HEK293 (cell line): ENCODE measurements at regions not wholly inside any gene's neighbourhood (a gene's known extent, or its start where the extent isn't known, plus 50 kb on each side); places are given as distances from the start of the nearest gene placed in this dataset.

ENCODE experiments used
- CTCF ChIA-PET: fragments of 350-600 bp; formaldehyde crosslinking; extraction: SDS; loops from one replicate; lab custom pipeline; 2021; ENCODE audit warnings: antibody characterized with exemption; lab: Yijun Ruan, JAX
- POLR2A ChIA-PET: fragments of 300-600 bp; formaldehyde crosslinking; extraction: SDS; loops from one replicate; lab custom pipeline; 2020; ENCODE audit warnings: antibody characterized with exemption, inconsistent platforms; lab: Yijun Ruan, JAX
- H3K27ac ChIP-seq: fragments of 200-500 bp; sonication (Bioruptor generic); 2 replicates; pipeline ENCODE4 v1.5.1; 2014; ENCODE audit warnings: low read depth, low read length, control low read depth, inconsistent platforms; ENCODE audit errors: extremely low read depth
- H3K36me3 ChIP-seq, 2 experiments: fragments of 200-500 bp in 1 of 2; sonication (Bioruptor generic) in 1 of 2; 1 replicate in 1 of 2; 2 replicates in 1 of 2; pipeline ENCODE4 v1.5.1; 2014 to 2017; ENCODE audit warnings: inconsistent platforms in 2 of 2, low read length in 2 of 2; ENCODE audit not compliant: control insufficient read depth in 2 of 2, insufficient read depth in 1 of 2
- H3K4me1 ChIP-seq: fragments of 200-500 bp; sonication (Bioruptor generic); 2 replicates; pipeline ENCODE4 v1.5.1; 2014; ENCODE audit warnings: mild to moderate bottlenecking, low read length, inconsistent platforms; ENCODE audit not compliant: control insufficient read depth, insufficient read depth
- H3K4me3 ChIP-seq: 2 replicates; pipeline ENCODE4 v1.5.1; 2011; ENCODE audit warnings: low read depth, mild to moderate bottlenecking, control low read depth, low read length, moderate library complexity
- H3K9me3 ChIP-seq: fragments of 200-500 bp; sonication (Bioruptor generic); 2 replicates; pipeline ENCODE4 v1.5.1; 2014; ENCODE audit warnings: low read depth, low read length, inconsistent platforms; ENCODE audit not compliant: control insufficient read depth, insufficient read depth
- GFI1B ChIP-seq: fragments of 450-650 bp; formaldehyde crosslinking; IDR thresholded peaks from 2 replicates; pipeline ENCODE4 v1.5.1; 2016; ENCODE audit warnings: missing biosample characterization, missing genetic modification characterization
- GLIS1 ChIP-seq: fragments of 450-650 bp; formaldehyde crosslinking; IDR thresholded peaks from 2 replicates; pipeline ENCODE4 v1.5.1; 2016; ENCODE audit warnings: missing biosample characterization, missing genetic modification characterization
- HOXD13 ChIP-seq: sonication (generic); formaldehyde crosslinking; IDR thresholded peaks from 2 replicates; pipeline ENCODE4 v1.8.0; 2022; ENCODE audit warnings: missing genetic modification reagents, borderline replicate concordance
- KLF7 ChIP-seq: fragments of 450-650 bp; formaldehyde crosslinking; IDR thresholded peaks from 2 replicates; pipeline ENCODE4 v1.5.1; 2016; ENCODE audit warnings: missing biosample characterization, missing genetic modification characterization, borderline replicate concordance
- KLF9 ChIP-seq: fragments of 450-650 bp; formaldehyde crosslinking; IDR thresholded peaks from 2 replicates; pipeline ENCODE4 v1.5.1; 2016; ENCODE audit warnings: missing biosample characterization, missing genetic modification characterization, low read depth
- OSR2 ChIP-seq: fragments of 450-650 bp; formaldehyde crosslinking; IDR thresholded peaks from 2 replicates; pipeline ENCODE4 v1.5.1; 2016; ENCODE audit warnings: missing biosample characterization, missing genetic modification characterization
- SCRT1 ChIP-seq: fragments of 450-650 bp; formaldehyde crosslinking; IDR thresholded peaks from 2 replicates; pipeline ENCODE4 v1.5.1; 2016; ENCODE audit warnings: missing biosample characterization, missing genetic modification characterization, borderline replicate concordance
- YY2 ChIP-seq: fragments of 450-650 bp; formaldehyde crosslinking; IDR thresholded peaks from 2 replicates; pipeline ENCODE4 v1.5.1; 2016; ENCODE audit warnings: missing biosample characterization, missing genetic modification characterization
- ZBTB48 ChIP-seq: fragments of 450-650 bp; formaldehyde crosslinking; IDR thresholded peaks from 2 replicates; pipeline ENCODE4 v1.5.1; 2016; ENCODE audit warnings: missing biosample characterization, missing genetic modification characterization
- ZFHX2 ChIP-seq: fragments of 450-650 bp; formaldehyde crosslinking; conservative IDR thresholded peaks from 2 replicates; pipeline ENCODE4 v1.5.1; 2016; ENCODE audit warnings: missing biosample characterization, missing genetic modification characterization
- ZFP41 ChIP-seq: fragments of 450-650 bp; formaldehyde crosslinking; IDR thresholded peaks from 2 replicates; pipeline ENCODE4 v1.5.1; 2016; ENCODE audit warnings: missing biosample characterization, missing genetic modification characterization, borderline replicate concordance
- ZFP69B ChIP-seq: fragments of 450-650 bp; formaldehyde crosslinking; IDR thresholded peaks from 2 replicates; pipeline ENCODE4 v1.5.1; 2016; ENCODE audit warnings: missing biosample characterization, missing genetic modification characterization
- ZNF169 ChIP-seq: fragments of 450-650 bp; formaldehyde crosslinking; IDR thresholded peaks from 2 replicates; pipeline ENCODE4 v1.5.1; 2016; ENCODE audit warnings: missing biosample characterization, missing genetic modification characterization
- ZNF174 ChIP-seq: fragments of 450-650 bp; formaldehyde crosslinking; IDR thresholded peaks from 2 replicates; pipeline ENCODE4 v1.5.0; 2017; ENCODE audit warnings: missing biosample characterization, mild to moderate bottlenecking, missing genetic modification characterization
- ZNF266 ChIP-seq: fragments of 450-650 bp; formaldehyde crosslinking; IDR thresholded peaks from 2 replicates; pipeline ENCODE4 v1.5.1; 2016; ENCODE audit warnings: missing biosample characterization, missing genetic modification characterization, low read depth
- ZNF274 ChIP-seq, 2 experiments: fragments of 200-500 bp in 1 of 2; fragments of 450-650 bp in 1 of 2; sonication (Bioruptor generic) in 1 of 2; formaldehyde crosslinking in 1 of 2; IDR thresholded peaks; 2 replicates each; pipeline versions ENCODE4 v1.5.1 to v1.6.1; 2014 to 2016; ENCODE audit warnings: borderline replicate concordance in 1 of 2, inconsistent platforms in 1 of 2, low read length in 1 of 2, missing biosample characterization in 1 of 2, missing genetic modification characterization in 1 of 2
- ZNF514 ChIP-seq: fragments of 450-650 bp; formaldehyde crosslinking; IDR thresholded peaks from 2 replicates; pipeline ENCODE4 v1.5.1; 2016; ENCODE audit warnings: missing biosample characterization, missing genetic modification characterization
- ZNF558 ChIP-seq: fragments of 450-650 bp; formaldehyde crosslinking; IDR thresholded peaks from 2 replicates; pipeline ENCODE4 v1.5.1; 2016; ENCODE audit warnings: missing biosample characterization, missing genetic modification characterization
- ZNF664 ChIP-seq: fragments of 450-650 bp; formaldehyde crosslinking; IDR thresholded peaks from 2 replicates; pipeline ENCODE4 v1.5.1; 2016; ENCODE audit warnings: missing biosample characterization, missing genetic modification characterization
- ZNF791 ChIP-seq: fragments of 450-650 bp; formaldehyde crosslinking; IDR thresholded peaks from 2 replicates; pipeline ENCODE4 v1.5.1; 2016; ENCODE audit warnings: missing biosample characterization, missing genetic modification characterization
- ZNF830 ChIP-seq: fragments of 450-650 bp; IDR thresholded peaks from 2 replicates; pipeline ENCODE4 v1.5.0; 2018; ENCODE audit warnings: missing biosample characterization, missing genetic modification characterization, low read depth, mild to moderate bottlenecking, moderate library complexity
- ZSCAN30 ChIP-seq: fragments of 450-650 bp; IDR thresholded peaks from 2 replicates; pipeline ENCODE4 v1.5.1; 2018; ENCODE audit warnings: missing biosample characterization, mild to moderate bottlenecking, missing genetic modification characterization, moderate library complexity
- TF ChIP-seq, protein P1 (sequence below): fragments of 450-650 bp; formaldehyde crosslinking; IDR thresholded peaks from 2 replicates; pipeline ENCODE4 v1.5.1; 2016; ENCODE audit warnings: missing biosample characterization, missing genetic modification characterization
- TF ChIP-seq, protein P2 (sequence below): fragments of 450-650 bp; formaldehyde crosslinking; IDR thresholded peaks from 2 replicates; pipeline ENCODE4 v1.5.1; 2017; ENCODE audit warnings: missing biosample characterization, missing genetic modification characterization
- TF ChIP-seq, protein P3 (sequence below): fragments of 450-650 bp; formaldehyde crosslinking; optimal IDR thresholded peaks from 2 replicates; pipeline ENCODE3; 2016; ENCODE audit warnings: missing biosample characterization, mild to moderate bottlenecking, missing genetic modification characterization
- TF ChIP-seq, protein P4 (sequence below): fragments of 450-650 bp; formaldehyde crosslinking; IDR thresholded peaks from 2 replicates; pipeline ENCODE4 v1.5.1; 2016; ENCODE audit warnings: missing biosample characterization, missing genetic modification characterization
- TF ChIP-seq, protein P5 (sequence below): fragments of 450-650 bp; formaldehyde crosslinking; IDR thresholded peaks from 2 replicates; pipeline ENCODE4 v1.5.1; 2016; ENCODE audit warnings: missing biosample characterization, missing genetic modification characterization

DNA sequence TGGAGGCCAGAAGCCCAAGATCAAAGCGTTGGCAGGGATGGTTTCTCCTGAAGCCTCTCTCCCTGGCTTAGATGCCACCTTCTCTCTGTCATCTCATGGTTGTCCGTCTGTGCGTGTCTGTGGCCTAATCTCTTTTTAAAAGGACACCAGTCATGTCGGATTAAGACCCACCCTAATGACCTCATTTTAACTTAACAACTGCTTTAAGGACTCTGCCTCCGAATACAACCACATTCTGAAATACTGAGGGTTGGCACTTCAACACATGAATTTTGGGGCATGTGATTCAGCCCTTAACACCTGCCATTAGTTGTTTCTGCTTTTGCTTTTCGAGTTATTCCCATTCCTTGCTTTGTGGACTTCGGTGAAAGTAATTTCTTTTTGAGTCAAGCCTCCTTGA, 97.8 kb upstream of the SMIM21 start:
- Histone ChIP-seq H3K4me3 (no peak overlapping the region), H3K9me3 (no peaks in the 10 kb centered on the region), H3K4me1 (no peaks in the 10 kb centered on the region), H3K36me3 (no peaks in the 10 kb centered on the region), H3K27ac (no peak overlapping the region)
- ChIA-PET CTCF (no interaction called here), POLR2A (no interaction called here)
- TF ChIP-seq, protein P1, sequence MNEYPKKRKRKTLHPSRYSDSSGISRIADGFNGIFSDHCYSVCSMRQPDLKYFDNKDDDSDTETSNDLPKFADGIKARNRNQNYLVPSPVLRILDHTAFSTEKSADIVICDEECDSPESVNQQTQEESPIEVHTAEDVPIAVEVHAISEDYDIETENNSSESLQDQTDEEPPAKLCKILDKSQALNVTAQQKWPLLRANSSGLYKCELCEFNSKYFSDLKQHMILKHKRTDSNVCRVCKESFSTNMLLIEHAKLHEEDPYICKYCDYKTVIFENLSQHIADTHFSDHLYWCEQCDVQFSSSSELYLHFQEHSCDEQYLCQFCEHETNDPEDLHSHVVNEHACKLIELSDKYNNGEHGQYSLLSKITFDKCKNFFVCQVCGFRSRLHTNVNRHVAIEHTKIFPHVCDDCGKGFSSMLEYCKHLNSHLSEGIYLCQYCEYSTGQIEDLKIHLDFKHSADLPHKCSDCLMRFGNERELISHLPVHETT (tag by site-specific recombination) = no peak
- TF ChIP-seq GFI1B (tag by site-specific recombination) (no peak), ZFP69B (tag by site-specific recombination) (no peak), ZFHX2 (tag by site-specific recombination) (no peak), ZNF274 (IDR thresholded peaks at IDR 0.05; ENCODE audit: low read length) (no peak), ZNF274 (tag by site-specific recombination; IDR thresholded peaks at IDR 0.05; ENCODE audit: borderline replicate concordance) (no peak), ZBTB48 (tag by site-specific recombination) (no peak), YY2 (no peak)
- TF ChIP-seq, protein P2, sequence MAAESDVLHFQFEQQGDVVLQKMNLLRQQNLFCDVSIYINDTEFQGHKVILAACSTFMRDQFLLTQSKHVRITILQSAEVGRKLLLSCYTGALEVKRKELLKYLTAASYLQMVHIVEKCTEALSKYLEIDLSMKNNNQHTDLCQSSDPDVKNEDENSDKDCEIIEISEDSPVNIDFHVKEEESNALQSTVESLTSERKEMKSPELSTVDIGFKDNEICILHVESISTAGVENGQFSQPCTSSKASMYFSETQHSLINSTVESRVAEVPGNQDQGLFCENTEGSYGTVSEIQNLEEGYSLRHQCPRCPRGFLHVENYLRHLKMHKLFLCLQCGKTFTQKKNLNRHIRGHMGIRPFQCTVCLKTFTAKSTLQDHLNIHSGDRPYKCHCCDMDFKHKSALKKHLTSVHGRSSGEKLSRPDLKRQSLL (tag by site-specific recombination) = no peak

DNA sequence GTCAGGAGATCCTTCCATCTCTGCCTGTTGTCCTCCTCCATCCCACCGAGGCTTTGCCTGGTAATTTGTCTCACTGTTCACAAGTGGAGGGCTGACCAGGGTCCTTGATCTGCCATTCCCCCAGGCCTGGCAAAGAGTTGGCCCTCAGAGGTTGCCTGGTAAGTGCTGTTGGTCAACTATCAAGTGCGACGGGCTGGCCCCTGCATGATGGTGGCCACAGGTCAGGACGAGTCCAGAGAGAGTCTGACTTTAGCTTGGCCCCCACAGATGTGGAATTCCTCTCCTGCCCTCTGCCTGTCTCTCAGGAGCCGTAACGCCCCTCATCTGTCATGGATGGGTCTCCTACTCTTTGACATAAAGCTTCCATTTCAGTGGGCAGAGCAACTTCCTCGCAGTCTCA, 97.3 kb upstream of the SMIM21 start:
- TF ChIP-seq ZNF174 (tag by site-specific recombination) (no peak), ZNF664 (tag by site-specific recombination) (no peak), ZNF514 (tag by site-specific recombination) (no peak), SCRT1 (tag by site-specific recombination) (no peak), GLIS1 (tag by site-specific recombination) (no peak), ZNF791 (no peak), ZNF169 (tag by site-specific recombination) (no peak), KLF7 (no peak), ZFP41 (no peak), YY2 (no peak), OSR2 (tag by site-specific recombination) (no peak), ZNF830 (tag by site-specific recombination) (no peak), KLF9 (no peak), ZSCAN30 (tag by site-specific recombination) (no peak), HOXD13 (no peak), ZNF558 (no peak), ZNF266 (tag by site-specific recombination) (no peak)
- TF ChIP-seq, protein P3, sequence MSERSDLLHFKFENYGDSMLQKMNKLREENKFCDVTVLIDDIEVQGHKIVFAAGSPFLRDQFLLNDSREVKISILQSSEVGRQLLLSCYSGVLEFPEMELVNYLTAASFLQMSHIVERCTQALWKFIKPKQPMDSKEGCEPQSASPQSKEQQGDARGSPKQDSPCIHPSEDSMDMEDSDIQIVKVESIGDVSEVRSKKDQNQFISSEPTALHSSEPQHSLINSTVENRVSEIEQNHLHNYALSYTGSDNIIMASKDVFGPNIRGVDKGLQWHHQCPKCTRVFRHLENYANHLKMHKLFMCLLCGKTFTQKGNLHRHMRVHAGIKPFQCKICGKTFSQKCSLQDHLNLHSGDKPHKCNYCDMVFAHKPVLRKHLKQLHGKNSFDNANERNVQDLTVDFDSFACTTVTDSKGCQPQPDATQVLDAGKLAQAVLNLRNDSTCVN (tag by site-specific recombination) = no peak
- TF ChIP-seq, protein P4, sequence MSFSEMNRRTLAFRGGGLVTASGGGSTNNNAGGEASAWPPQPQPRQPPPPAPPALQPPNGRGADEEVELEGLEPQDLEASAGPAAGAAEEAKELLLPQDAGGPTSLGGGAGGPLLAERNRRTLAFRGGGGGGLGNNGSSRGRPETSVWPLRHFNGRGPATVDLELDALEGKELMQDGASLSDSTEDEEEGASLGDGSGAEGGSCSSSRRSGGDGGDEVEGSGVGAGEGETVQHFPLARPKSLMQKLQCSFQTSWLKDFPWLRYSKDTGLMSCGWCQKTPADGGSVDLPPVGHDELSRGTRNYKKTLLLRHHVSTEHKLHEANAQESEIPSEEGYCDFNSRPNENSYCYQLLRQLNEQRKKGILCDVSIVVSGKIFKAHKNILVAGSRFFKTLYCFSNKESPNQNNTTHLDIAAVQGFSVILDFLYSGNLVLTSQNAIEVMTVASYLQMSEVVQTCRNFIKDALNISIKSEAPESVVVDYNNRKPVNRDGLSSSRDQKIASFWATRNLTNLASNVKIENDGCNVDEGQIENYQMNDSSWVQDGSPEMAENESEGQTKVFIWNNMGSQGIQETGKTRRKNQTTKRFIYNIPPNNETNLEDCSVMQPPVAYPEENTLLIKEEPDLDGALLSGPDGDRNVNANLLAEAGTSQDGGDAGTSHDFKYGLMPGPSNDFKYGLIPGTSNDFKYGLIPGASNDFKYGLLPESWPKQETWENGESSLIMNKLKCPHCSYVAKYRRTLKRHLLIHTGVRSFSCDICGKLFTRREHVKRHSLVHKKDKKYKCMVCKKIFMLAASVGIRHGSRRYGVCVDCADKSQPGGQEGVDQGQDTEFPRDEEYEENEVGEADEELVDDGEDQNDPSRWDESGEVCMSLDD (tag by site-specific recombination) = no peak
- TF ChIP-seq, protein P5, sequence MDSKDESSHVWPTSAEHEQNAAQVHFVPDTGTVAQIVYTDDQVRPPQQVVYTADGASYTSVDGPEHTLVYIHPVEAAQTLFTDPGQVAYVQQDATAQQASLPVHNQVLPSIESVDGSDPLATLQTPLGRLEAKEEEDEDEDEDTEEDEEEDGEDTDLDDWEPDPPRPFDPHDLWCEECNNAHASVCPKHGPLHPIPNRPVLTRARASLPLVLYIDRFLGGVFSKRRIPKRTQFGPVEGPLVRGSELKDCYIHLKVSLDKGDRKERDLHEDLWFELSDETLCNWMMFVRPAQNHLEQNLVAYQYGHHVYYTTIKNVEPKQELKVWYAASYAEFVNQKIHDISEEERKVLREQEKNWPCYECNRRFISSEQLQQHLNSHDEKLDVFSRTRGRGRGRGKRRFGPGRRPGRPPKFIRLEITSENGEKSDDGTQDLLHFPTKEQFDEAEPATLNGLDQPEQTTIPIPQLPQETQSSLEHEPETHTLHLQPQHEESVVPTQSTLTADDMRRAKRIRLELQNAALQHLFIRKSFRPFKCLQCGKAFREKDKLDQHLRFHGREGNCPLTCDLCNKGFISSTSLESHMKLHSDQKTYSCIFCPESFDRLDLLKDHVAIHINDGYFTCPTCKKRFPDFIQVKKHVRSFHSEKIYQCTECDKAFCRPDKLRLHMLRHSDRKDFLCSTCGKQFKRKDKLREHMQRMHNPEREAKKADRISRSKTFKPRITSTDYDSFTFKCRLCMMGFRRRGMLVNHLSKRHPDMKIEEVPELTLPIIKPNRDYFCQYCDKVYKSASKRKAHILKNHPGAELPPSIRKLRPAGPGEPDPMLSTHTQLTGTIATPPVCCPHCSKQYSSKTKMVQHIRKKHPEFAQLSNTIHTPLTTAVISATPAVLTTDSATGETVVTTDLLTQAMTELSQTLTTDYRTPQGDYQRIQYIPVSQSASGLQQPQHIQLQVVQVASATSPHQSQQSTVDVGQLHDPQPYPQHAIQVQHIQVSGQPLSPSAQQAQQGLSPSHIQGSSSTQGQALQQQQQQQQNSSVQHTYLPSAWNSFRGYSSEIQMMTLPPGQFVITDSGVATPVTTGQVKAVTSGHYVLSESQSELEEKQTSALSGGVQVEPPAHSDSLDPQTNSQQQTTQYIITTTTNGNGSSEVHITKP (tag by site-specific recombination) = no peak
- H3K9me3 ChIP-seq = no peaks in the 10 kb centered on the region
- ChIA-PET CTCF (no interaction called here), POLR2A (no interaction called here)
- no peak overlapping the region for H3K4me3 ChIP-seq
- no peak overlapping the region for H3K27ac ChIP-seq
- no peaks in the 10 kb centered on the region for H3K4me1 ChIP-seq
- H3K36me3 ChIP-seq = no peaks in the 10 kb centered on the region
